ENCODE measurements at regions not wholly inside any gene's neighbourhood (a gene's known extent, or its start where the extent isn't known, plus 50 kb on each side); places are given as distances from the start of the nearest gene placed in this dataset.

GRCh38 chr2:120465701-120465988, 119.7 kb downstream of the INHBB start:
- intact Hi-C loops (cut with micrococcal nuclease): no loop called here
- Histone ChIP-seq H3K27me3 (ENCODE audit: low read depth) (peaks cover 8% of the 10 kb centered on the region), H3K4me1 (peaks cover 34% of the 10 kb centered on the region), H3K4me3 (peak overlapping the region; percentile 11), H3K36me3 (no peaks in the 10 kb centered on the region), H3K27ac (replicated peaks) (no peak overlapping the region), H3K9me3 (replicated peaks) (no peaks in the 10 kb centered on the region)
- TF ChIP-seq CTCF (IDR thresholded peaks at IDR 0.05; ENCODE audit: borderline replicate concordance): no peak
- DNase-seq: no peak

GRCh38 chr2:120465989-120466703, 120.2 kb downstream of the INHBB start:
- intact Hi-C loops (cut with micrococcal nuclease): no loop called here
- peak overlapping the region; percentile 11 for H3K4me3 ChIP-seq

GRCh38 chr2:120466704-120467054, 120.7 kb downstream of the INHBB start:
- Histone ChIP-seq H3K36me3 (no peaks in the 10 kb centered on the region), H3K27me3 (ENCODE audit: low read depth) (peaks cover 8% of the 10 kb centered on the region), H3K4me1 (peaks cover 40% of the 10 kb centered on the region), H3K9me3 (replicated peaks) (peaks cover under 1% of the 10 kb centered on the region), H3K27ac (replicated peaks) (no peak overlapping the region), H3K4me3 (no peak overlapping the region)
- intact Hi-C loops (cut with micrococcal nuclease): no loop called here
- DNase-seq: no peak
- TF ChIP-seq CTCF (IDR thresholded peaks at IDR 0.05; ENCODE audit: borderline replicate concordance): no peak

More at GRCh38 chr2:120465989-120466703, 120.2 kb downstream of the INHBB start:
- Histone ChIP-seq H3K9me3 (replicated peaks) (no peaks in the 10 kb centered on the region), H3K27me3 (ENCODE audit: low read depth) (peaks cover 8% of the 10 kb centered on the region), H3K27ac (replicated peaks) (no peak overlapping the region), H3K36me3 (no peaks in the 10 kb centered on the region), H3K4me1 (peaks cover 39% of the 10 kb centered on the region)
- no peak for TF ChIP-seq CTCF (IDR thresholded peaks at IDR 0.05; ENCODE audit: borderline replicate concordance)
- DNase-seq: no peak

- Histone ChIP-seq H3K27ac (replicated peaks) (no peak overlapping the region), H3K4me3 (no peak overlapping the region), H3K9me3 (replicated peaks) (peaks cover 9% of the 10 kb centered on the region), H3K27me3 (ENCODE audit: low read depth) (peaks cover 8% of the 10 kb centered on the region), H3K36me3 (no peaks in the 10 kb centered on the region), H3K4me1 (peaks cover 40% of the 10 kb centered on the region)
- DNase-seq: no peak
- intact Hi-C loops (cut with micrococcal nuclease): no loop called here
- no peak for TF ChIP-seq CTCF (IDR thresholded peaks at IDR 0.05; ENCODE audit: borderline replicate concordance)
Measured at GRCh38 chr2:120468136-120468535, 122.2 kb downstream of the INHBB start.

- Histone ChIP-seq H3K27ac (replicated peaks) (peak overlapping the region; percentile 71), H3K36me3 (no peaks in the 10 kb centered on the region), H3K4me1 (peaks cover 37% of the 10 kb centered on the region), H3K9me3 (replicated peaks) (peaks cover 9% of the 10 kb centered on the region), H3K4me3 (no peak overlapping the region), H3K27me3 (ENCODE audit: low read depth) (no peaks in the 10 kb centered on the region)
- no peak for DNase-seq
- TF ChIP-seq CTCF (IDR thresholded peaks at IDR 0.05; ENCODE audit: borderline replicate concordance): no peak
- intact Hi-C loops (cut with micrococcal nuclease): no loop called here
Measured at GRCh38 chr2:120469426-120469825, 123.5 kb downstream of the INHBB start.

Data from left ventricle myocardium inferior (tissue), 1 donor.